Loucy (cell line): ENCODE measurements at regions not wholly inside any gene's neighbourhood (a gene's known extent, or its start where the extent isn't known, plus 50 kb on each side); places are given as distances from the start of the nearest gene placed in this dataset.

Source experiments
- H2AFZ ChIP-seq: fragments of 200-600 bp; sonication (generic); 2 replicates; pipeline ENCODE4 v1.6.0; 2016; ENCODE audit warnings: antibody characterized with exemption, mild to moderate bottlenecking, low read length, moderate library complexity
- H3F3A ChIP-seq: fragments of 200-600 bp; 2 replicates; pipeline ENCODE4 v1.6.0; 2016; ENCODE audit warnings: antibody characterized with exemption, low read depth, mild to moderate bottlenecking
- H3K27me3 ChIP-seq: fragments of 200-600 bp; sonication (generic); 2 replicates; pipeline ENCODE4 v1.6.1; 2014; ENCODE audit warnings: low read length, mild to moderate bottlenecking; ENCODE audit not compliant: insufficient read depth, poor library complexity, severe bottlenecking
- H3K36me3 ChIP-seq: fragments of 200-600 bp; sonication (generic); 2 replicates; pipeline ENCODE4 v1.6.1; 2016; ENCODE audit warnings: low read length; ENCODE audit not compliant: insufficient read depth
- H3K4me1 ChIP-seq: fragments of 200-600 bp; sonication (generic); 2 replicates; pipeline ENCODE4 v1.5.1; 2014; ENCODE audit warnings: low read length, mild to moderate bottlenecking; ENCODE audit not compliant: insufficient read depth, poor library complexity, severe bottlenecking
- H3K4me2 ChIP-seq: fragments of 200-600 bp; sonication (generic); 2 replicates; pipeline ENCODE4 v1.6.0; 2014; ENCODE audit warnings: antibody characterized with exemption, low read length, low read depth, mild to moderate bottlenecking; ENCODE audit not compliant: poor library complexity, severe bottlenecking
- H3K4me3 ChIP-seq: fragments of 200-600 bp; sonication (generic); 2 replicates; pipeline ENCODE4 v1.5.1; 2014; ENCODE audit warnings: low read length, mild to moderate bottlenecking, mixed read lengths; ENCODE audit not compliant: poor library complexity, severe bottlenecking
- H3K79me2 ChIP-seq: fragments of 200-600 bp; sonication (generic); 2 replicates; pipeline ENCODE4 v1.6.1; 2014; ENCODE audit warnings: low read length; ENCODE audit not compliant: insufficient read depth
- H3K9ac ChIP-seq: fragments of 200-600 bp; sonication (generic); 2 replicates; pipeline ENCODE4 v1.6.0; 2014; ENCODE audit warnings: mild to moderate bottlenecking, low read depth, low read length, moderate library complexity; ENCODE audit not compliant: poor library complexity, severe bottlenecking
- H3K9me2 ChIP-seq: fragments of 200-600 bp; sonication (generic); replicated peaks from 2 replicates; pipeline ENCODE4 v1.6.1; 2016; ENCODE audit warnings: low read depth, low read length, mixed read lengths
- H3K9me3 ChIP-seq: fragments of 200-600 bp; sonication (generic); 2 replicates; pipeline ENCODE4 v1.6.1; 2014; ENCODE audit warnings: mild to moderate bottlenecking, antibody characterized with exemption, low read length, low read depth; ENCODE audit not compliant: insufficient read depth
- H4K20me1 ChIP-seq: fragments of 200-600 bp; sonication (generic); 2 replicates; pipeline ENCODE4 v1.6.0; 2014; ENCODE audit warnings: antibody characterized with exemption, low read length, mild to moderate bottlenecking; ENCODE audit not compliant: insufficient read depth, poor library complexity, severe bottlenecking
- CTCF ChIP-seq: fragments of 200-600 bp; sonication (generic); conservative IDR thresholded peaks from 2 replicates; pipeline ENCODE4 v1.5.1; 2014; ENCODE audit warnings: mild to moderate bottlenecking, antibody characterized with exemption, low read length
- EZH2phosphoT487 ChIP-seq: fragments of 200-600 bp; IDR thresholded peaks from 2 replicates; pipeline ENCODE4 v1.6.1; 2018; ENCODE audit warnings: antibody characterized with exemption, mild to moderate bottlenecking, moderate library complexity, borderline replicate concordance

DNA sequence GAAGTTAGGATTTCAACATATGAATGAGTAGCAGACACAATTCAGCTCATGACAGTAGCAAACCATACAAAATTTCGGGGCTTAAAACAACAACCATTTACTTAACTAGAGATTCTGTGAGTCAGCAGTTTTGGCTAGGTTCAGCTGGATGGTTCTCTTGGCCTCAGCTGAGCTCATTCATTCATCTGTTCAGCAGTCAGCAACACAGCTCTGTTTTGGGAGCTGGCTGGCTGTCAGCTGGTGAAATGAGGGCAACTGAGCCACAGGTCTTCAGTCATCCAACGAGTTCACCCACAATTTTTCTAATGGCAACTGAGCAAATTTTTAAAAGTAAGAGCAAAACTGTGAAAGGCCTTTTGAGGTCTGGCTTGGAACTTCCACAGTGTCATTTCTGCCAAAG, 2005.1 kb upstream of the AGA start:
- no peaks in the 10 kb centered on the region for H4K20me1 ChIP-seq
- H3K27me3 ChIP-seq: no peaks in the 10 kb centered on the region
- H3K4me2 ChIP-seq: no peak overlapping the region
- H3K9me2 ChIP-seq: no peaks in the 10 kb centered on the region
- no peak overlapping the region for H3K4me3 ChIP-seq
- TF ChIP-seq CTCF (no peak), EZH2phosphoT487 (no peak)
- H3K36me3 ChIP-seq: no peaks in the 10 kb centered on the region
- no peaks in the 10 kb centered on the region for H3F3A ChIP-seq
- no peaks in the 10 kb centered on the region for H3K4me1 ChIP-seq
- no peak overlapping the region for H3K9ac ChIP-seq
- H2AFZ ChIP-seq: no peak overlapping the region
- no peaks in the 10 kb centered on the region for H3K79me2 ChIP-seq
- H3K9me3 ChIP-seq: no peaks in the 10 kb centered on the region

- Histone ChIP-seq H3K9ac (no peak overlapping the region), H3K4me2 (no peak overlapping the region), H3K9me2 (no peaks in the 10 kb centered on the region), H3K79me2 (no peaks in the 10 kb centered on the region), H3K27me3 (no peaks in the 10 kb centered on the region), H3K9me3 (no peaks in the 10 kb centered on the region), H3K4me1 (no peaks in the 10 kb centered on the region), H3F3A (no peaks in the 10 kb centered on the region), H3K4me3 (no peak overlapping the region), H3K36me3 (no peaks in the 10 kb centered on the region), H2AFZ (no peak overlapping the region), H4K20me1 (no peaks in the 10 kb centered on the region)
- TF ChIP-seq CTCF (no peak), EZH2phosphoT487 (no peak)
These were observed 2023.0 kb upstream of the AGA start for GRCh38 chr4:179465131-179465797.

DNA sequence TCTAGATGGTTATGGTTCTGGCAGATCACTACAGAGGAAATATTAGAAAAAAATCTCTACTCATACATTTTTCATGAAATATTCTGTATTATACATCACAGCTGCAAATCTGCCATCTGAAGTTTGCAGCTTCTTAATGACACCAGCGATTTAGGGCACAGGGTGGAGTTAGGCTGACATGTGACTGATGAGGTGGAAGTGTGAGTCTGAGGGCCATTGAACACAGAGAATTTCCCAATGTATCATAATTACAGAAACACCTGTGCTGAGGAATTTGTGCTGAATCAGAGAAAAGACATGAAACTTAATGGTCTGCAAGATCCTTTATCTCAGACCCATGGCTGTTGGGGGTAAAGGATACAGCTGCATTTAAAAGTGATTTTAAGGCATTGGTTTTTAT, 2025.6 kb upstream of the AGA start:
- Histone ChIP-seq H3K9ac (no peak overlapping the region), H2AFZ (no peak overlapping the region), H3K9me3 (no peaks in the 10 kb centered on the region), H3F3A (no peaks in the 10 kb centered on the region), H3K36me3 (no peaks in the 10 kb centered on the region), H3K79me2 (no peaks in the 10 kb centered on the region), H3K9me2 (no peaks in the 10 kb centered on the region), H3K4me3 (no peak overlapping the region), H3K4me2 (no peak overlapping the region), H3K27me3 (no peaks in the 10 kb centered on the region), H3K4me1 (no peaks in the 10 kb centered on the region), H4K20me1 (no peaks in the 10 kb centered on the region)
- TF ChIP-seq EZH2phosphoT487 (no peak), CTCF (no peak)
